ENCODE measurements at regions not wholly inside any gene's neighbourhood (a gene's known extent, or its start where the extent isn't known, plus 50 kb on each side); places are given as distances from the start of the nearest gene placed in this dataset.

DNA sequence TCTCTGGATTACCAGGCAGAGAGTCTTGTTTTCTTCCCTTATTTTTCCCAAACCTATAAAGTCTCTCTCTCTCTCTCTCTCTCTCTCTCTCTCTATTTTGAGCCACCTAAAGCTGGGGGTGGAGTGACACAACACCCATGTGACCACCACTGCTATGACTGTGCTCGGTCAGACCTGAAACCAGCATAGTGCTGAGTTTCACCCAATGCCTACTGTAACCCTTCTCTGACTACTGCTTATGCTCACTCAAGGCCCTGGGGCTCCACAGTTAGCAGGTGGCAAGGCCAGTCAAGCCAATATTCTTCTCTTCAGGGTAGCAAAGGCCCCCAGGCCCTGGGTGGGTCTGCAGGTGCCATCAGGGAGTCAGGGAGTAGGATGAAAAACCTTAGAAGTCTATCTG, 114.7 kb upstream of the ARMCX2 start:
- no peak for TF ChIP-seq EZH2phosphoT487 (IDR thresholded peaks at IDR 0.05; ENCODE audit: unreplicated experiment)
- TF ChIP-seq, protein P1, sequence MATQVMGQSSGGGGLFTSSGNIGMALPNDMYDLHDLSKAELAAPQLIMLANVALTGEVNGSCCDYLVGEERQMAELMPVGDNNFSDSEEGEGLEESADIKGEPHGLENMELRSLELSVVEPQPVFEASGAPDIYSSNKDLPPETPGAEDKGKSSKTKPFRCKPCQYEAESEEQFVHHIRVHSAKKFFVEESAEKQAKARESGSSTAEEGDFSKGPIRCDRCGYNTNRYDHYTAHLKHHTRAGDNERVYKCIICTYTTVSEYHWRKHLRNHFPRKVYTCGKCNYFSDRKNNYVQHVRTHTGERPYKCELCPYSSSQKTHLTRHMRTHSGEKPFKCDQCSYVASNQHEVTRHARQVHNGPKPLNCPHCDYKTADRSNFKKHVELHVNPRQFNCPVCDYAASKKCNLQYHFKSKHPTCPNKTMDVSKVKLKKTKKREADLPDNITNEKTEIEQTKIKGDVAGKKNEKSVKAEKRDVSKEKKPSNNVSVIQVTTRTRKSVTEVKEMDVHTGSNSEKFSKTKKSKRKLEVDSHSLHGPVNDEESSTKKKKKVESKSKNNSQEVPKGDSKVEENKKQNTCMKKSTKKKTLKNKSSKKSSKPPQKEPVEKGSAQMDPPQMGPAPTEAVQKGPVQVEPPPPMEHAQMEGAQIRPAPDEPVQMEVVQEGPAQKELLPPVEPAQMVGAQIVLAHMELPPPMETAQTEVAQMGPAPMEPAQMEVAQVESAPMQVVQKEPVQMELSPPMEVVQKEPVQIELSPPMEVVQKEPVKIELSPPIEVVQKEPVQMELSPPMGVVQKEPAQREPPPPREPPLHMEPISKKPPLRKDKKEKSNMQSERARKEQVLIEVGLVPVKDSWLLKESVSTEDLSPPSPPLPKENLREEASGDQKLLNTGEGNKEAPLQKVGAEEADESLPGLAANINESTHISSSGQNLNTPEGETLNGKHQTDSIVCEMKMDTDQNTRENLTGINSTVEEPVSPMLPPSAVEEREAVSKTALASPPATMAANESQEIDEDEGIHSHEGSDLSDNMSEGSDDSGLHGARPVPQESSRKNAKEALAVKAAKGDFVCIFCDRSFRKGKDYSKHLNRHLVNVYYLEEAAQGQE (IDR thresholded peaks at IDR 0.05; ENCODE audit: unreplicated experiment), result no peak
- no peak for TF ChIP-seq ZNF331 (CRISPR knock-in tag; IDR thresholded peaks at IDR 0.05; ENCODE audit: low read depth)
- no peak for TF ChIP-seq POLR2AphosphoS5 (IDR thresholded peaks at IDR 0.05; ENCODE audit: low read depth)
- TF ChIP-seq, protein P2, sequence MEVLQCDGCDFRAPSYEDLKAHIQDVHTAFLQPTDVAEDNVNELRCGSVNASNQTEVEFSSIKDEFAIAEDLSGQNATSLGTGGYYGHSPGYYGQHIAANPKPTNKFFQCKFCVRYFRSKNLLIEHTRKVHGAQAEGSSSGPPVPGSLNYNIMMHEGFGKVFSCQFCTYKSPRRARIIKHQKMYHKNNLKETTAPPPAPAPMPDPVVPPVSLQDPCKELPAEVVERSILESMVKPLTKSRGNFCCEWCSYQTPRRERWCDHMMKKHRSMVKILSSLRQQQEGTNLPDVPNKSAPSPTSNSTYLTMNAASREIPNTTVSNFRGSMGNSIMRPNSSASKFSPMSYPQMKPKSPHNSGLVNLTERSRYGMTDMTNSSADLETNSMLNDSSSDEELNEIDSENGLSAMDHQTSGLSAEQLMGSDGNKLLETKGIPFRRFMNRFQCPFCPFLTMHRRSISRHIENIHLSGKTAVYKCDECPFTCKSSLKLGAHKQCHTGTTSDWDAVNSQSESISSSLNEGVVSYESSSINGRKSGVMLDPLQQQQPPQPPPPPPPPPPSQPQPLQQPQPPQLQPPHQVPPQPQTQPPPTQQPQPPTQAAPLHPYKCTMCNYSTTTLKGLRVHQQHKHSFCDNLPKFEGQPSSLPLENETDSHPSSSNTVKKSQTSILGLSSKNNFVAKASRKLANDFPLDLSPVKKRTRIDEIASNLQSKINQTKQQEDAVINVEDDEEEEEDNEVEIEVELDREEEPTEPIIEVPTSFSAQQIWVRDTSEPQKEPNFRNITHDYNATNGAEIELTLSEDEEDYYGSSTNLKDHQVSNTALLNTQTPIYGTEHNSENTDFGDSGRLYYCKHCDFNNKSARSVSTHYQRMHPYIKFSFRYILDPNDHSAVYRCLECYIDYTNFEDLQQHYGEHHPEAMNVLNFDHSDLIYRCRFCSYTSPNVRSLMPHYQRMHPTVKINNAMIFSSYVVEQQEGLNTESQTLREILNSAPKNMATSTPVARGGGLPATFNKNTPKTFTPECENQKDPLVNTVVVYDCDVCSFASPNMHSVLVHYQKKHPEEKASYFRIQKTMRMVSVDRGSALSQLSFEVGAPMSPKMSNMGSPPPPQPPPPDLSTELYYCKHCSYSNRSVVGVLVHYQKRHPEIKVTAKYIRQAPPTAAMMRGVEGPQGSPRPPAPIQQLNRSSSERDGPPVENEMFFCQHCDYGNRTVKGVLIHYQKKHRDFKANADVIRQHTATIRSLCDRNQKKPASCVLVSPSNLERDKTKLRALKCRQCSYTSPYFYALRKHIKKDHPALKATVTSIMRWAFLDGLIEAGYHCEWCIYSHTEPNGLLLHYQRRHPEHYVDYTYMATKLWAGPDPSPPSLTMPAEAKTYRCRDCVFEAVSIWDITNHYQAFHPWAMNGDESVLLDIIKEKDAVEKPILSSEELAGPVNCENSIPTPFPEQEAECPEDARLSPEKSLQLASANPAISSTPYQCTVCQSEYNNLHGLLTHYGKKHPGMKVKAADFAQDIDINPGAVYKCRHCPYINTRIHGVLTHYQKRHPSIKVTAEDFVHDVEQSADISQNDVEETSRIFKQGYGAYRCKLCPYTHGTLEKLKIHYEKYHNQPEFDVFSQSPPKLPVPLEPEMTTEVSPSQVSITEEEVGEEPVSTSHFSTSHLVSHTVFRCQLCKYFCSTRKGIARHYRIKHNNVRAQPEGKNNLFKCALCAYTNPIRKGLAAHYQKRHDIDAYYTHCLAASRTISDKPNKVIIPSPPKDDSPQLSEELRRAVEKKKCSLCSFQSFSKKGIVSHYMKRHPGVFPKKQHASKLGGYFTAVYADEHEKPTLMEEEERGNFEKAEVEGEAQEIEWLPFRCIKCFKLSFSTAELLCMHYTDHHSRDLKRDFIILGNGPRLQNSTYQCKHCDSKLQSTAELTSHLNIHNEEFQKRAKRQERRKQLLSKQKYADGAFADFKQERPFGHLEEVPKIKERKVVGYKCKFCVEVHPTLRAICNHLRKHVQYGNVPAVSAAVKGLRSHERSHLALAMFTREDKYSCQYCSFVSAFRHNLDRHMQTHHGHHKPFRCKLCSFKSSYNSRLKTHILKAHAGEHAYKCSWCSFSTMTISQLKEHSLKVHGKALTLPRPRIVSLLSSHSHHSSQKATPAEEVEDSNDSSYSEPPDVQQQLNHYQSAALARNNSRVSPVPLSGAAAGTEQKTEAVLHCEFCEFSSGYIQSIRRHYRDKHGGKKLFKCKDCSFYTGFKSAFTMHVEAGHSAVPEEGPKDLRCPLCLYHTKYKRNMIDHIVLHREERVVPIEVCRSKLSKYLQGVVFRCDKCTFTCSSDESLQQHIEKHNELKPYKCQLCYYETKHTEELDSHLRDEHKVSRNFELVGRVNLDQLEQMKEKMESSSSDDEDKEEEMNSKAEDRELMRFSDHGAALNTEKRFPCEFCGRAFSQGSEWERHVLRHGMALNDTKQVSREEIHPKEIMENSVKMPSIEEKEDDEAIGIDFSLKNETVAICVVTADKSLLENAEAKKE (CRISPR knock-in tag; IDR thresholded peaks at IDR 0.05), result no peak
- no peak for TF ChIP-seq NANOG (IDR thresholded peaks at IDR 0.05; ENCODE audit: borderline replicate concordance)
- TF ChIP-seq STAT1 (IDR thresholded peaks at IDR 0.05; ENCODE audit: unreplicated experiment), result no peak
- no peak for TF ChIP-seq CREB1 (CRISPR knock-in tag; IDR thresholded peaks at IDR 0.05; ENCODE audit: low read depth)
- TF ChIP-seq, protein P3, sequence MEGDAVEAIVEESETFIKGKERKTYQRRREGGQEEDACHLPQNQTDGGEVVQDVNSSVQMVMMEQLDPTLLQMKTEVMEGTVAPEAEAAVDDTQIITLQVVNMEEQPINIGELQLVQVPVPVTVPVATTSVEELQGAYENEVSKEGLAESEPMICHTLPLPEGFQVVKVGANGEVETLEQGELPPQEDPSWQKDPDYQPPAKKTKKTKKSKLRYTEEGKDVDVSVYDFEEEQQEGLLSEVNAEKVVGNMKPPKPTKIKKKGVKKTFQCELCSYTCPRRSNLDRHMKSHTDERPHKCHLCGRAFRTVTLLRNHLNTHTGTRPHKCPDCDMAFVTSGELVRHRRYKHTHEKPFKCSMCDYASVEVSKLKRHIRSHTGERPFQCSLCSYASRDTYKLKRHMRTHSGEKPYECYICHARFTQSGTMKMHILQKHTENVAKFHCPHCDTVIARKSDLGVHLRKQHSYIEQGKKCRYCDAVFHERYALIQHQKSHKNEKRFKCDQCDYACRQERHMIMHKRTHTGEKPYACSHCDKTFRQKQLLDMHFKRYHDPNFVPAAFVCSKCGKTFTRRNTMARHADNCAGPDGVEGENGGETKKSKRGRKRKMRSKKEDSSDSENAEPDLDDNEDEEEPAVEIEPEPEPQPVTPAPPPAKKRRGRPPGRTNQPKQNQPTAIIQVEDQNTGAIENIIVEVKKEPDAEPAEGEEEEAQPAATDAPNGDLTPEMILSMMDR (conservative IDR thresholded peaks at IDR 0.05; ENCODE audit: low read depth in 2 of 2), result no peak
- TF ChIP-seq EZH2 (IDR thresholded peaks at IDR 0.05; ENCODE audit: low read depth, unreplicated experiment), result no peak
- no peak for TF ChIP-seq ZNF114 (CRISPR knock-in tag; IDR thresholded peaks at IDR 0.05)
- no peak for TF ChIP-seq JUNB (IDR thresholded peaks at IDR 0.05; ENCODE audit: unreplicated experiment)
- TF ChIP-seq, protein P4, sequence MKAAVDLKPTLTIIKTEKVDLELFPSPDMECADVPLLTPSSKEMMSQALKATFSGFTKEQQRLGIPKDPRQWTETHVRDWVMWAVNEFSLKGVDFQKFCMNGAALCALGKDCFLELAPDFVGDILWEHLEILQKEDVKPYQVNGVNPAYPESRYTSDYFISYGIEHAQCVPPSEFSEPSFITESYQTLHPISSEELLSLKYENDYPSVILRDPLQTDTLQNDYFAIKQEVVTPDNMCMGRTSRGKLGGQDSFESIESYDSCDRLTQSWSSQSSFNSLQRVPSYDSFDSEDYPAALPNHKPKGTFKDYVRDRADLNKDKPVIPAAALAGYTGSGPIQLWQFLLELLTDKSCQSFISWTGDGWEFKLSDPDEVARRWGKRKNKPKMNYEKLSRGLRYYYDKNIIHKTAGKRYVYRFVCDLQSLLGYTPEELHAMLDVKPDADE (IDR thresholded peaks at IDR 0.05), result no peak
- Histone ChIP-seq H3K27me3 (ENCODE audit: insufficient read depth) (no peaks in the 10 kb centered on the region), H3F3A (replicated peaks; ENCODE audit: low read depth) (no peaks in the 10 kb centered on the region), H2AFZ (no peak overlapping the region), H3K9me2 (ENCODE audit: insufficient read depth) (no peaks in the 10 kb centered on the region), H4K20me1 (replicated peaks; ENCODE audit: insufficient read depth) (no peaks in the 10 kb centered on the region), H3K36me3 (ENCODE audit: insufficient read depth) (no peaks in the 10 kb centered on the region), H3K27ac (ENCODE audit: low read depth) (no peak overlapping the region), H3K79me2 (replicated peaks; ENCODE audit: insufficient read depth) (no peaks in the 10 kb centered on the region), H3K4me2 (no peak overlapping the region), H3K4me3 (no peak overlapping the region), H3K4me1 (ENCODE audit: insufficient read depth) (no peaks in the 10 kb centered on the region)
- no peaks in the 10 kb centered on the region for H3K27me3 Mint-ChIP-seq (ENCODE audit: insufficient read depth, low read depth, poor library complexity)
- no peak overlapping the region for H3K27ac Mint-ChIP-seq
- H3K4me1 Mint-ChIP-seq, result no peaks in the 10 kb centered on the region; the same call in 2 of the 3 replicates
- no peak overlapping the region for H3K4me3 Mint-ChIP-seq
- no peaks in the 10 kb centered on the region for H3K9me3 Mint-ChIP-seq
- no peaks in the 10 kb centered on the region for H3K36me3 Mint-ChIP-seq (ENCODE audit: low read depth)
- DNase-seq (ENCODE audit: low spot score), result no peak
- no peak for ATAC-seq
